K562 (cell line): ENCODE measurements at regions not wholly inside any gene's neighbourhood (a gene's known extent, or its start where the extent isn't known, plus 50 kb on each side); places are given as distances from the start of the nearest gene placed in this dataset.

Experiments
- ATAC-seq: fragments of 200-7000 bp; cut with Tn5 transposase; 3 replicates; pipeline ENCODE4 v1.9.1; 2020; ENCODE audit warnings: moderate library complexity
- BruUV-seq: library from RNA; stranded (reverse); fragments of 400-500 nt; replicated peaks from 2 replicates; lab custom pipeline; 2021; lab: Mats Ljungman, UMichigan
- CTCF ChIA-PET: fragments of 300-600 bp; formaldehyde crosslinking; extraction: SDS; loops from one replicate; lab custom pipeline; 2021; ENCODE audit warnings: low intra/inter-chr PET ratio; lab: Yijun Ruan, JAX
- POLR2A ChIA-PET: fragments of 300-600, 350-650 bp; sonication (Branson Sonifier 250); formaldehyde crosslinking; extraction: SDS; loops from one replicate; lab custom pipeline; 2021; ENCODE audit warnings: antibody characterized with exemption, inconsistent platforms; lab: Yijun Ruan, JAX
- DNase-seq, 4 experiments: peaks; one replicate each; pipeline versions ENCODE4 v3.0.0 to v3.0.0-alpha.2; 2011 to 2018; ENCODE audit warnings: low spot score in 3 of 4, mixed read lengths in 3 of 4; ENCODE audit errors: extremely low read depth in 1 of 4
- FAIRE-seq: peaks from 2 replicates; lab custom pipeline; 2011; peaks lifted over from hg19 to GRCh38; lab: Jason Lieb, UNC
- H2AFZ ChIP-seq: 2 replicates; pipeline ENCODE4 v1.6.0; 2011; ENCODE audit warnings: low read depth, low read length, control low read depth, inconsistent platforms
- H3K27ac ChIP-seq: fragments of 200-600 bp; 3 replicates; pipeline ENCODE4 v1.8.0; 2011; ENCODE audit warnings: low read depth, mild to moderate bottlenecking, control low read depth, inconsistent platforms, low read length, moderate library complexity, mixed read lengths; ENCODE audit errors: extremely low read depth
- H3K27me3 ChIP-seq, 2 experiments: fragments of 300-600 bp in 1 of 2; 2 replicates in 1 of 2; 3 replicates in 1 of 2; pipeline versions ENCODE4 v1.6.0 to v1.8.0; 2011; ENCODE audit warnings: inconsistent platforms in 2 of 2, low read length in 2 of 2, mild to moderate bottlenecking in 1 of 2, mixed read lengths in 1 of 2, moderate library complexity in 1 of 2; ENCODE audit not compliant: control insufficient read depth in 2 of 2, insufficient read depth in 2 of 2
- H3K36me3 ChIP-seq: fragments of 300-600 bp; 3 replicates; pipeline ENCODE4 v1.8.0; 2011; ENCODE audit warnings: mild to moderate bottlenecking, low read length, inconsistent platforms; ENCODE audit not compliant: control insufficient read depth, insufficient read depth
- H3K4me1 ChIP-seq, 2 experiments: fragments of 200-600 bp in 1 of 2; replicated peaks in 1 of 2; 2 replicates in 1 of 2; 3 replicates in 1 of 2; pipeline versions ENCODE4 v1.5.1 to v1.8.0; 2011; ENCODE audit warnings: inconsistent platforms in 2 of 2, low read length in 2 of 2, mild to moderate bottlenecking in 1 of 2, mixed read lengths in 1 of 2, moderate library complexity in 1 of 2; ENCODE audit not compliant: control insufficient read depth in 2 of 2, insufficient read depth in 2 of 2
- H3K4me2 ChIP-seq: 2 replicates; pipeline ENCODE4 v1.6.1; 2011; ENCODE audit warnings: low read length, control low read depth, inconsistent platforms, mixed read lengths; ENCODE audit not compliant: insufficient read depth
- H3K4me3 ChIP-seq: fragments of 200-600 bp; sonication (generic), shearing (Covaris generic); 2 replicates; pipeline ENCODE4 v1.5.1; 2016; ENCODE audit warnings: control low read depth, inconsistent platforms
- H3K79me2 ChIP-seq: fragments of 200-600 bp; 3 replicates; pipeline ENCODE4 v1.8.0; 2011; ENCODE audit warnings: low read length, inconsistent platforms; ENCODE audit not compliant: control insufficient read depth, insufficient read depth
- H3K9ac ChIP-seq, 2 experiments: 2 replicates each; pipeline versions ENCODE4 v1.6.0 to v1.6.1; 2011; ENCODE audit warnings: low read depth in 2 of 2, low read length in 2 of 2, control low read depth in 1 of 2, inconsistent platforms in 1 of 2, mild to moderate bottlenecking in 1 of 2, mixed read lengths in 1 of 2; ENCODE audit not compliant: insufficient read depth in 1 of 2
- H3K9me1 ChIP-seq: one replicate; pipeline ENCODE4 v1.6.0; 2011; ENCODE audit warnings: inconsistent platforms, mild to moderate bottlenecking, low read length, moderate library complexity; ENCODE audit not compliant: control insufficient read depth, insufficient read depth
- H3K9me3 ChIP-seq: replicated peaks from 2 replicates; pipeline ENCODE4 v1.5.1; 2011; ENCODE audit warnings: low read depth, low read length, inconsistent platforms; ENCODE audit not compliant: control insufficient read depth, insufficient read depth
- H4K20me1 ChIP-seq: replicated peaks from 2 replicates; pipeline ENCODE4 v1.6.1; 2011; ENCODE audit warnings: low read length, inconsistent platforms, mixed read lengths; ENCODE audit not compliant: control insufficient read depth, insufficient read depth
- AFF1 ChIP-seq, 2 experiments: fragments of 450-650 bp; IDR thresholded peaks; 2 replicates each; pipeline ENCODE4 v1.6.1; 2018; ENCODE audit warnings: mild to moderate bottlenecking in 2 of 2, low read depth in 1 of 2; ENCODE audit not compliant: partially characterized antibody in 2 of 2
- POU5F1 ChIP-seq: fragments of 150-350 bp; IDR thresholded peaks from 2 replicates; pipeline ENCODE4 v1.6.1; 2014; ENCODE audit warnings: borderline replicate concordance, low read length, low read depth, mild to moderate bottlenecking; ENCODE audit not compliant: partially characterized antibody
- SAFB2 ChIP-seq: fragments of 200-400 bp; formaldehyde crosslinking; IDR thresholded peaks from 2 replicates; pipeline ENCODE4 v1.6.1; 2018; ENCODE audit warnings: borderline replicate concordance, low read length, low read depth, moderate library complexity; ENCODE audit not compliant: severe bottlenecking
- ZBTB11 ChIP-seq, 3 experiments: fragments of 200-800 bp in 1 of 3; fragments of 250-450 bp in 1 of 3; fragments of 450-650 bp in 1 of 3; sonication (Bioruptor Pico) in 1 of 3; sonication (Bioruptor generic) in 1 of 3; formaldehyde crosslinking in 1 of 3; IDR thresholded peaks; 2 replicates each; pipeline versions ENCODE4 v1.6.1 to v1.8.0; 2016 to 2022; ENCODE audit warnings: mild to moderate bottlenecking in 2 of 3, missing genetic modification characterization in 2 of 3, missing compliant biosample characterization in 1 of 3, moderate library complexity in 1 of 3
- ZBTB5 ChIP-seq: fragments of 450-650 bp; IDR thresholded peaks from 2 replicates; pipeline ENCODE4 v1.6.1; 2017; ENCODE audit warnings: antibody characterized with exemption
- ZNF354B ChIP-seq: fragments of 250-450 bp; sonication (Bioruptor Pico); IDR thresholded peaks from 2 replicates; pipeline ENCODE4 v1.4.0; 2020
- WGBS: fragments of 100-300 bp; shearing (Covaris generic); methylation state at CpG from one replicate; pipeline ENCODE4 v1.1.6; 2016; ENCODE audit warnings: low coverage, mixed read lengths; ENCODE audit not compliant: insufficient coverage; ENCODE audit errors: missing lambda C conversion rate; 5-methylcytosine and 5-hydroxymethylcytosine counted together
- in situ Hi-C: fragments of 300-500 bp; cut with MboI; formaldehyde crosslinking; loops from 4 replicates; pipeline ENCODE4 v1.15.0; 2018; ENCODE audit warnings: inconsistent platforms, mixed read lengths
- intact Hi-C: fragments of 100-400 bp; cut with micrococcal nuclease; formaldehyde crosslinking; loops from 2 replicates; pipeline ENCODE4 v1.14.2; 2022

DNA sequence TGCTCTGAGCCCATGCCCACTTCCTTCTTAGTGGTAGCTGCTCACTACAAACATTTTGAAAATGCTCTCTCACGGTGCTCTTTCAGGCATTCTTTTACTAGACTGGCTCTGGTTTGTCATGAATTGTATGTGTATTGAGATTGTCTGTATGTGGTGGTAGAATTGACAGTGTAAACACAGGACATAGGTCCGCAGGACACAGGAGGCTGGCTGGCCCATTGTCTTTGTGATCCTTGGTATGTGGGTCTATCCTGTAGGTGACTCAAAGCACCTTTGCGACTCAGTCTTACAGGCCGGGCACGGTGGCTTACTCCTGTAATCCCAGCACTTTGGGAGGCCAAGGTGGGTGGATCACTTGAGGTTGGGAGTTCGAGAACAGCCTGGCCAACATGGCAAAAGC lies 250.9 kb downstream of the C12orf75 start:
- Histone ChIP-seq H3K4me2 (no peak overlapping the region), H2AFZ (no peak overlapping the region), H3K27ac (no peak overlapping the region), H3K9me1 (no peaks in the 10 kb centered on the region), H3K4me3 (no peak overlapping the region), H3K36me3 (no peaks in the 10 kb centered on the region), H3K27me3 (no peaks in the 10 kb centered on the region), H3K9ac (no peak overlapping the region), H4K20me1 (no peaks in the 10 kb centered on the region), H3K4me1 (no peaks in the 10 kb centered on the region), H3K79me2 (no peaks in the 10 kb centered on the region), H3K9me3 (no peaks in the 10 kb centered on the region)
- no peak for TF ChIP-seq AFF1 (IDR thresholded peaks at IDR 0.05; ENCODE audit: low read depth in 1 of 2, partially characterized antibody in 2 of 2)
- no peak for TF ChIP-seq POU5F1
- no peak for TF ChIP-seq ZBTB5
- TF ChIP-seq ZBTB11 (CRISPR knock-in tag; IDR thresholded peaks at IDR 0.05), result no peak
- no peak for TF ChIP-seq ZNF354B (CRISPR knock-in tag)
- no peak for TF ChIP-seq SAFB2
- POLR2A ChIA-PET, result no interaction called here
- in situ Hi-C loops (no loop called here), intact Hi-C loops (no loop called here)
- CTCF ChIA-PET, result no interaction called here
- no TSS peak for BruUV-seq
- DNase-seq (no peak), ATAC-seq (no peak), FAIRE-seq (no peak)
- 0% methylated on average over 6 of the region's 6 CpGs for WGBS
